ENCODE measurements at regions not wholly inside any gene's neighbourhood (a gene's known extent, or its start where the extent isn't known, plus 50 kb on each side); places are given as distances from the start of the nearest gene placed in this dataset.
"Not testable (repeated sequence)": the region's sequence is repeated elsewhere in the genome, so short reads cannot be mapped to it uniquely, and the experiment has no call there.

- H3K36me3 ChIP-seq (ENCODE audit: control insufficient read depth, insufficient read depth, low read length): no peaks in the 10 kb centered on the region
- H3K9me3 ChIP-seq (ENCODE audit: control insufficient read depth, insufficient read depth, low read length): no peaks in the 10 kb centered on the region
- DNase-seq (ENCODE audit: low read depth in 4 of 6, low spot score in 6 of 6): peak in 1 of 6 donors; percentile 64
- H3K4me3 ChIP-seq (ENCODE audit: low read depth, low read length): no peak overlapping the region
- 67% methylated on average over 1 of the region's 6 CpGs for WGBS (ENCODE audit: insufficient coverage)
- H3K4me1 ChIP-seq (ENCODE audit: control insufficient read depth, insufficient read depth, low read length): no peaks in the 10 kb centered on the region
- H3K27ac ChIP-seq (ENCODE audit: low read depth, low read length): no peak overlapping the region
- no peaks in the 10 kb centered on the region for H3K27me3 ChIP-seq (ENCODE audit: control insufficient read depth, insufficient read depth, low read length)
These were observed 59.3 kb downstream of the OXGR1 start for GRCh38 chr13:96934889-96935489.

- 43% methylated on average over 3 of the region's 4 CpGs for WGBS (ENCODE audit: insufficient coverage)
- H3K36me3 ChIP-seq (ENCODE audit: control insufficient read depth, insufficient read depth, low read length): no peaks in the 10 kb centered on the region
- H3K4me1 ChIP-seq (ENCODE audit: control insufficient read depth, insufficient read depth, low read length): no peaks in the 10 kb centered on the region
- H3K9me3 ChIP-seq (ENCODE audit: control insufficient read depth, insufficient read depth, low read length): no peaks in the 10 kb centered on the region
- H3K4me3 ChIP-seq (ENCODE audit: low read depth, low read length): no peak overlapping the region
- no peak overlapping the region for H3K27ac ChIP-seq (ENCODE audit: low read depth, low read length)
- no peaks in the 10 kb centered on the region for H3K27me3 ChIP-seq (ENCODE audit: control insufficient read depth, insufficient read depth, low read length)
- peak in 1 of 6 donors; percentile 58 for DNase-seq (ENCODE audit: low read depth in 4 of 6, low spot score in 6 of 6)
These were observed 68.2 kb downstream of the OXGR1 start for GRCh38 chr13:96925916-96926628.

GRCh38 chr13:96925477-96925876, 68.8 kb downstream of the OXGR1 start:
- Histone ChIP-seq H3K27me3 (ENCODE audit: control insufficient read depth, insufficient read depth, low read length) (no peaks in the 10 kb centered on the region), H3K4me1 (ENCODE audit: control insufficient read depth, insufficient read depth, low read length) (no peaks in the 10 kb centered on the region), H3K9me3 (ENCODE audit: control insufficient read depth, insufficient read depth, low read length) (no peaks in the 10 kb centered on the region), H3K4me3 (ENCODE audit: low read depth, low read length) (no peak overlapping the region), H3K27ac (ENCODE audit: low read depth, low read length) (no peak overlapping the region), H3K36me3 (ENCODE audit: control insufficient read depth, insufficient read depth, low read length) (no peaks in the 10 kb centered on the region)
- no peak for DNase-seq (ENCODE audit: low read depth in 4 of 6, low spot score in 6 of 6)
- 80% methylated on average over 1 of the region's 2 CpGs for WGBS (ENCODE audit: insufficient coverage)

GRCh38 chr13:96918861-96919631, 75.2 kb downstream of the OXGR1 start:
- not testable (repeated sequence) for H3K27me3 ChIP-seq (ENCODE audit: control insufficient read depth, insufficient read depth, low read length); H3K4me1 ChIP-seq (ENCODE audit: control insufficient read depth, insufficient read depth, low read length); DNase-seq (ENCODE audit: low read depth in 4 of 6, low spot score in 6 of 6); H3K27ac ChIP-seq (ENCODE audit: low read depth, low read length); H3K4me3 ChIP-seq (ENCODE audit: low read depth, low read length); H3K9me3 ChIP-seq (ENCODE audit: control insufficient read depth, insufficient read depth, low read length); H3K36me3 ChIP-seq (ENCODE audit: control insufficient read depth, insufficient read depth, low read length)
- WGBS (ENCODE audit: insufficient coverage): 88% methylated on average over 8 of the region's 12 CpGs

DNA sequence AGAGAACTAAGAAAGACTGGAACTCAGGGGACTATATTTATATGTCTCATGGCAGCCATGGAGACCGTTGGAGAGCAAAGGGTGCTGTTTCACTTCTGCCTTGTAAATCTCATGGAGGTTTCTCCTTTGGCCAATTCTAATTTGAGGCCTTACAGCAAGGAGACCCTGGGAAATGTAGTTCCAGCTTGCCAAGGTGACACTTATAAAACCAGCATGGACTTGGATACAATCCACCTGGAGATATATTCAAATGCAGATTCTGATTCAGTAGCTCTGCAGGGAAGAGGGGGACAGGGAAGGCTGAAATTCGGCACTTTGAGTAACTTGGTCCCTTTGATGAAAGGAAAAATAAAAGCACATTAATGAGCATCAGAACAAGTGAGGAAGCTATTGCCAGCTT, 90.0 kb downstream of the OXGR1 start:
- H3K27ac ChIP-seq (ENCODE audit: low read depth, low read length): no peak overlapping the region
- 50% methylated on average over 1 of the region's 2 CpGs for WGBS (ENCODE audit: insufficient coverage)

DNA sequence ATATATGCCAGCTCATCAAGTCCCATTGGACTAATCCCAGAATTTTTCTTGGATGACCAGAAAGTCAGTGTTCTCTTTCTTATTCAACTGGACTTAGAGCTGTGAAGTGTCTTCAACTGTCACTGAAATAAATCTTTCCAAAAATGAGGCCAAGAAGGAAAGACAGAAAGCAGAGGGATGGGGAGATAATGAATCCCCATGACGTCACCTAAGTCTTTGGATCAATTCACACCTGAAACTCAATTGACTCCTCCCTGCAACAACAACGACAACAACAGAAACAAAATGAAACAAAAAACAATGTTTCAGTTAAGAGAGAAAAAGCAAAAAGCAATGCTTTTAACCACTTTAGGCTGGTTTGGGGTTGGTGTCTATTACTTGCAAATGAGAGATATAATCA, 91.2 kb downstream of the OXGR1 start:
- no peaks in the 10 kb centered on the region for H3K27me3 ChIP-seq (ENCODE audit: control insufficient read depth, insufficient read depth, low read length)
- no peak overlapping the region for H3K4me3 ChIP-seq (ENCODE audit: low read depth, low read length)
- H3K36me3 ChIP-seq (ENCODE audit: control insufficient read depth, insufficient read depth, low read length): no peaks in the 10 kb centered on the region
- no peak for DNase-seq (ENCODE audit: low read depth in 4 of 6, low spot score in 6 of 6)
- no peaks in the 10 kb centered on the region for H3K4me1 ChIP-seq (ENCODE audit: control insufficient read depth, insufficient read depth, low read length)
- no peaks in the 10 kb centered on the region for H3K9me3 ChIP-seq (ENCODE audit: control insufficient read depth, insufficient read depth, low read length)
- no CpG with 5 or more reads among the region's 2 CpGs for WGBS (ENCODE audit: insufficient coverage)
- H3K27ac ChIP-seq (ENCODE audit: low read depth, low read length): no peak overlapping the region

More for the DNA sequence above, 90.0 kb downstream of the OXGR1 start:
- no peaks in the 10 kb centered on the region for H3K36me3 ChIP-seq (ENCODE audit: control insufficient read depth, insufficient read depth, low read length)
- no peaks in the 10 kb centered on the region for H3K27me3 ChIP-seq (ENCODE audit: control insufficient read depth, insufficient read depth, low read length)
- no peak overlapping the region for H3K4me3 ChIP-seq (ENCODE audit: low read depth, low read length)
- H3K9me3 ChIP-seq (ENCODE audit: control insufficient read depth, insufficient read depth, low read length): no peaks in the 10 kb centered on the region
- no peaks in the 10 kb centered on the region for H3K4me1 ChIP-seq (ENCODE audit: control insufficient read depth, insufficient read depth, low read length)
- no peak for DNase-seq (ENCODE audit: low read depth in 4 of 6, low spot score in 6 of 6)

- Histone ChIP-seq H3K9me3 (ENCODE audit: control insufficient read depth, insufficient read depth, low read length) (no peaks in the 10 kb centered on the region), H3K4me1 (ENCODE audit: control insufficient read depth, insufficient read depth, low read length) (no peaks in the 10 kb centered on the region), H3K4me3 (ENCODE audit: low read depth, low read length) (no peak overlapping the region), H3K27me3 (ENCODE audit: control insufficient read depth, insufficient read depth, low read length) (no peaks in the 10 kb centered on the region), H3K36me3 (ENCODE audit: control insufficient read depth, insufficient read depth, low read length) (no peaks in the 10 kb centered on the region), H3K27ac (ENCODE audit: low read depth, low read length) (no peak overlapping the region)
- peak in 1 of 6 donors; percentile 22 for DNase-seq (ENCODE audit: low read depth in 4 of 6, low spot score in 6 of 6)
- WGBS (ENCODE audit: insufficient coverage): 10% methylated on average over 3 of the region's 4 CpGs
These were observed 93.3 kb downstream of the OXGR1 start for GRCh38 chr13:96900986-96901385.

DNA sequence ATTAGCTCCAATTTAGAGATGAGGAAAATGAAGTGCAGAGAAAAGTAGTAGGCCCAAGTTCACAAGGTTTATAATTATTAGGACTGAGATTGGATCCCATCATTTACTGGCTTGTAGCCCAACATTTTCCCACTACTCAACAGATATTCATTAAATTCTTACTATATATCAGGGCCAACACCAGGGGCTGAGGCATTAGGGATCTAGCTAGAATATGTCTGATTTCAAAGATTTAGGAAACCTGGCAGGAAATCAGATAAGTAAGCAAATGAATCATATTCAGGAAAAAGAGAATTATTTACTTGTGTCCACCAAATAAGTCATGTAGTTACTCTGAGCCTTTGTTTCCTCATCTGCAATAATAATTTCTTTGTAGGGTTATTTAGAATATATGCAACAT, 94.3 kb downstream of the OXGR1 start:
- Histone ChIP-seq H3K4me1 (ENCODE audit: control insufficient read depth, insufficient read depth, low read length) (no peaks in the 10 kb centered on the region), H3K36me3 (ENCODE audit: control insufficient read depth, insufficient read depth, low read length) (no peaks in the 10 kb centered on the region), H3K27ac (ENCODE audit: low read depth, low read length) (no peak overlapping the region), H3K4me3 (ENCODE audit: low read depth, low read length) (no peak overlapping the region), H3K9me3 (ENCODE audit: control insufficient read depth, insufficient read depth, low read length) (no peaks in the 10 kb centered on the region), H3K27me3 (ENCODE audit: control insufficient read depth, insufficient read depth, low read length) (no peaks in the 10 kb centered on the region)
- DNase-seq (ENCODE audit: low read depth in 4 of 6, low spot score in 6 of 6): no peak

DNA sequence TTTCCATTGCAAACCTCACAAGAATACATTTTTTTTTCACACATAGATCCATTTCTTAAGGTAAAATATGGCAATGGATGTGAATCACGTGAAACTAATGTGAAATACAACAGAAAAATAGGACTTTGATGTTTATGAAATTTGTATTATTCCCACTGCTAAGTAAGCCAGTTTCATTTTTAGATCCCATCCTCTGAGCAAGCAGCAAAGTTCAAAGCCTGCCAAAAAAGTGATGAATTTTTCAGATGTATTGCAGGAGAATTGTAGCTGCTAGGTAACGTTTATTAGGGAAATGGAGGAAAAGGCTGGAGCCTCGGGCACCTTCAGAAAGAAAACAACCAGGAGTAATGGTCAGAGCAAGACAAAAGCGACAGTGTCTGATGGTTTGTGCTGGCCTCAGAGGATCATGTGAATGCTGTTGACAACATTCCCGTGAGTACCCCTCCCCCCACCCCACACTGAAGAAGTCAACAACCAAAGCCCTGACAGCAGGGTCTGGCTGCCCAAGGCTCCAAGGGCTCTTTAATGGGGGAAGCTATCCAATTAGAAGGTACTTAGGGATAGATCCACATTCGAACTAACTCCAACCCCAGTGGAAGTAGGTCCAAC, 95.5 kb downstream of the OXGR1 start:
- H3K36me3 ChIP-seq (ENCODE audit: control insufficient read depth, insufficient read depth, low read length): no peaks in the 10 kb centered on the region
- H3K4me1 ChIP-seq (ENCODE audit: control insufficient read depth, insufficient read depth, low read length): no peaks in the 10 kb centered on the region
- no peak overlapping the region for H3K4me3 ChIP-seq (ENCODE audit: low read depth, low read length)
- H3K27me3 ChIP-seq (ENCODE audit: control insufficient read depth, insufficient read depth, low read length): no peaks in the 10 kb centered on the region
- H3K27ac ChIP-seq (ENCODE audit: low read depth, low read length): no peak overlapping the region
- H3K9me3 ChIP-seq (ENCODE audit: control insufficient read depth, insufficient read depth, low read length): no peaks in the 10 kb centered on the region
- DNase-seq (ENCODE audit: low read depth in 4 of 6, low spot score in 6 of 6): peak in 2 of 6 donors; percentile 11 to 14
- WGBS (ENCODE audit: insufficient coverage): 26% methylated on average over 2 of the region's 6 CpGs

All from spinal cord (tissue), 9 donors.